ENCODE measurements at regions not wholly inside any gene's neighbourhood (a gene's known extent, or its start where the extent isn't known, plus 50 kb on each side); places are given as distances from the start of the nearest gene placed in this dataset.

- Histone ChIP-seq H3K9me3 (ENCODE audit: control insufficient read depth, insufficient read depth, low read depth, low read length) (no peaks in the 10 kb centered on the region), H3K4me3 (ENCODE audit: low read depth, low read length) (no peak overlapping the region), H3K4me1 (ENCODE audit: control insufficient read depth, insufficient read depth, low read length) (no peaks in the 10 kb centered on the region), H3K27ac (ENCODE audit: extremely low read depth, low read depth, low read length) (no peak overlapping the region), H3K36me3 (ENCODE audit: control insufficient read depth in 2 of 2, insufficient read depth in 1 of 2, low read length in 2 of 2) (no peaks in the 10 kb centered on the region)
- POLR2A ChIA-PET: no interaction called here
- TF ChIP-seq ZNF645 (tag by site-specific recombination; IDR thresholded peaks at IDR 0.05): no peak
- TF ChIP-seq ZNF423 (tag by site-specific recombination; IDR thresholded peaks at IDR 0.05): no peak
- CTCF ChIA-PET: interaction anchor here (0.6 to 2.0 kb wide), 10 partner anchors 9 to 431 kb away, joined by 3 to 6 read pairs (median 3); partner anchors contain the start of gene FHL2
Observed at GRCh38 chr2:105544591-105545377, 145.9 kb upstream of the FHL2 start.

GRCh38 chr2:105541189-105542050 is 142.6 kb upstream of the FHL2 start:
- Histone ChIP-seq H3K36me3 (ENCODE audit: control insufficient read depth in 2 of 2, insufficient read depth in 1 of 2, low read length in 2 of 2) (no peaks in the 10 kb centered on the region), H3K9me3 (ENCODE audit: control insufficient read depth, insufficient read depth, low read depth, low read length) (no peaks in the 10 kb centered on the region), H3K4me3 (ENCODE audit: low read depth, low read length) (no peak overlapping the region), H3K4me1 (ENCODE audit: control insufficient read depth, insufficient read depth, low read length) (no peaks in the 10 kb centered on the region), H3K27ac (ENCODE audit: extremely low read depth, low read depth, low read length) (no peak overlapping the region)
- POLR2A ChIA-PET: no interaction called here
- TF ChIP-seq ZBTB48 (tag by site-specific recombination; IDR thresholded peaks at IDR 0.05) (no peak), ZBTB7A (tag by site-specific recombination; IDR thresholded peaks at IDR 0.05; ENCODE audit: low read depth) (no peak)
- CTCF ChIA-PET: interaction anchor here (0.5 kb wide), 1 partner anchor 429 kb away, joined by 8 read pairs; no protein-coding TSS in a partner anchor

- ChIA-PET POLR2A (no interaction called here), CTCF (no interaction called here)
- Histone ChIP-seq H3K27ac (ENCODE audit: extremely low read depth, low read depth, low read length) (no peak overlapping the region), H3K36me3 (ENCODE audit: control insufficient read depth in 2 of 2, insufficient read depth in 1 of 2, low read length in 2 of 2) (no peaks in the 10 kb centered on the region), H3K9me3 (ENCODE audit: control insufficient read depth, insufficient read depth, low read depth, low read length) (no peaks in the 10 kb centered on the region), H3K4me1 (ENCODE audit: control insufficient read depth, insufficient read depth, low read length) (no peaks in the 10 kb centered on the region), H3K4me3 (ENCODE audit: low read depth, low read length) (no peak overlapping the region)
- TF ChIP-seq ZNF548 (tag by site-specific recombination; IDR thresholded peaks at IDR 0.05): no peak
Observed at GRCh38 chr2:105540642-105541041, 141.8 kb upstream of the FHL2 start.

- Histone ChIP-seq H3K36me3 (ENCODE audit: control insufficient read depth in 2 of 2, insufficient read depth in 1 of 2, low read length in 2 of 2) (no peaks in the 10 kb centered on the region), H3K9me3 (ENCODE audit: control insufficient read depth, insufficient read depth, low read depth, low read length) (no peaks in the 10 kb centered on the region), H3K4me3 (ENCODE audit: low read depth, low read length) (no peak overlapping the region), H3K4me1 (ENCODE audit: control insufficient read depth, insufficient read depth, low read length) (no peaks in the 10 kb centered on the region), H3K27ac (ENCODE audit: extremely low read depth, low read depth, low read length) (no peak overlapping the region)
- no peak for TF ChIP-seq ZNF248 (tag by site-specific recombination; IDR thresholded peaks at IDR 0.05)
- TF ChIP-seq PRDM4 (tag by site-specific recombination; IDR thresholded peaks at IDR 0.05): no peak
- TF ChIP-seq ZSCAN30 (tag by site-specific recombination; IDR thresholded peaks at IDR 0.05): no peak
- TF ChIP-seq KLF7 (tag by site-specific recombination; IDR thresholded peaks at IDR 0.05; ENCODE audit: borderline replicate concordance): no peak
- no peak for TF ChIP-seq ZNF600 (tag by site-specific recombination; IDR thresholded peaks at IDR 0.05)
- TF ChIP-seq ZNF26 (tag by site-specific recombination; IDR thresholded peaks at IDR 0.05): no peak
- no peak for TF ChIP-seq ZBTB1 (tag by site-specific recombination; IDR thresholded peaks at IDR 0.05)
- TF ChIP-seq ZFP69B (tag by site-specific recombination; IDR thresholded peaks at IDR 0.05): no peak
- no peak for TF ChIP-seq ZNF146 (tag by site-specific recombination; IDR thresholded peaks at IDR 0.05)
- TF ChIP-seq ZNF112 (tag by site-specific recombination; IDR thresholded peaks at IDR 0.05): no peak
- TF ChIP-seq ZNF747 (tag by site-specific recombination; IDR thresholded peaks at IDR 0.05): no peak
- no peak for TF ChIP-seq ZNF792 (tag by site-specific recombination; IDR thresholded peaks at IDR 0.05)
- TF ChIP-seq RBAK (tag by site-specific recombination; IDR thresholded peaks at IDR 0.05): no peak
- CTCF ChIA-PET: interaction anchor here (0.6 to 1.1 kb wide), 3 partner anchors 8 to 797 kb away, joined by 3 to 4 read pairs (median 4); no protein-coding TSS in a partner anchor
- POLR2A ChIA-PET: no interaction called here
Observed at GRCh38 chr2:105539331-105539730, 140.5 kb upstream of the FHL2 start.
